Astrocyte (in vitro differentiated cells and primary cell): ENCODE measurements at regions not wholly inside any gene's neighbourhood (a gene's known extent, or its start where the extent isn't known, plus 50 kb on each side); places are given as distances from the start of the nearest gene placed in this dataset.

ENCODE experiments used
- EZH2 ChIP-seq: IDR thresholded peaks from 2 replicates; pipeline ENCODE4 v1.6.1; 2012; ENCODE audit warnings: mild to moderate bottlenecking, low read length, inconsistent platforms; ENCODE audit not compliant: insufficient read depth
- TF ChIP-seq, protein P1 (sequence below): IDR thresholded peaks from 2 replicates; pipeline ENCODE4 v1.5.1; 2011; ENCODE audit warnings: low read depth, mild to moderate bottlenecking, inconsistent platforms, low read length, moderate library complexity; ENCODE audit not compliant: insufficient read depth

DNA sequence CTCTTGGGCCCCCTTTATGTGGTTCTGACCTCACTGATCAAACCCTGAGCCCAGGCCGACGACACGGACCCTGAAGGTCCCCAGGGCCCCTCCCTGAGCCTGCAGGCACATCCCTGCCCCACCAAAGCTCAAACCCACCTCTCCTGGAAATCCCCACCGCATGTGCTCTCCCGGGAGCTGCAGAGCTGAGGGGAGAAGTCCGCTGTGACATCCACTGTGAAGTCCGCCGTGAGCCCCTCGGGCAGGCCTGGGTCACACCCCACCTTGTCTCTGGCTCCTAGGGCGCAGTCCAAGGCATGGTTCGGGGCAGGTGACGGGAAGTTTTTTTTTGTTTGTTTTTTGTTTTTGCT lies 100.2 kb downstream of the MICALL2 start:
- TF ChIP-seq, protein P1, sequence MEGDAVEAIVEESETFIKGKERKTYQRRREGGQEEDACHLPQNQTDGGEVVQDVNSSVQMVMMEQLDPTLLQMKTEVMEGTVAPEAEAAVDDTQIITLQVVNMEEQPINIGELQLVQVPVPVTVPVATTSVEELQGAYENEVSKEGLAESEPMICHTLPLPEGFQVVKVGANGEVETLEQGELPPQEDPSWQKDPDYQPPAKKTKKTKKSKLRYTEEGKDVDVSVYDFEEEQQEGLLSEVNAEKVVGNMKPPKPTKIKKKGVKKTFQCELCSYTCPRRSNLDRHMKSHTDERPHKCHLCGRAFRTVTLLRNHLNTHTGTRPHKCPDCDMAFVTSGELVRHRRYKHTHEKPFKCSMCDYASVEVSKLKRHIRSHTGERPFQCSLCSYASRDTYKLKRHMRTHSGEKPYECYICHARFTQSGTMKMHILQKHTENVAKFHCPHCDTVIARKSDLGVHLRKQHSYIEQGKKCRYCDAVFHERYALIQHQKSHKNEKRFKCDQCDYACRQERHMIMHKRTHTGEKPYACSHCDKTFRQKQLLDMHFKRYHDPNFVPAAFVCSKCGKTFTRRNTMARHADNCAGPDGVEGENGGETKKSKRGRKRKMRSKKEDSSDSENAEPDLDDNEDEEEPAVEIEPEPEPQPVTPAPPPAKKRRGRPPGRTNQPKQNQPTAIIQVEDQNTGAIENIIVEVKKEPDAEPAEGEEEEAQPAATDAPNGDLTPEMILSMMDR = no peak
- TF ChIP-seq EZH2 = no peak
